ENCODE measurements at regions not wholly inside any gene's neighbourhood (a gene's known extent, or its start where the extent isn't known, plus 50 kb on each side); places are given as distances from the start of the nearest gene placed in this dataset.

GRCh38 chr20:17825960-17826843 is 126.4 kb downstream of the BANF2 start:
- no peak for FAIRE-seq
- H3K27me3 ChIP-seq (ENCODE audit: control insufficient read depth, insufficient read depth, low read length): no peaks in the 10 kb centered on the region

DNA sequence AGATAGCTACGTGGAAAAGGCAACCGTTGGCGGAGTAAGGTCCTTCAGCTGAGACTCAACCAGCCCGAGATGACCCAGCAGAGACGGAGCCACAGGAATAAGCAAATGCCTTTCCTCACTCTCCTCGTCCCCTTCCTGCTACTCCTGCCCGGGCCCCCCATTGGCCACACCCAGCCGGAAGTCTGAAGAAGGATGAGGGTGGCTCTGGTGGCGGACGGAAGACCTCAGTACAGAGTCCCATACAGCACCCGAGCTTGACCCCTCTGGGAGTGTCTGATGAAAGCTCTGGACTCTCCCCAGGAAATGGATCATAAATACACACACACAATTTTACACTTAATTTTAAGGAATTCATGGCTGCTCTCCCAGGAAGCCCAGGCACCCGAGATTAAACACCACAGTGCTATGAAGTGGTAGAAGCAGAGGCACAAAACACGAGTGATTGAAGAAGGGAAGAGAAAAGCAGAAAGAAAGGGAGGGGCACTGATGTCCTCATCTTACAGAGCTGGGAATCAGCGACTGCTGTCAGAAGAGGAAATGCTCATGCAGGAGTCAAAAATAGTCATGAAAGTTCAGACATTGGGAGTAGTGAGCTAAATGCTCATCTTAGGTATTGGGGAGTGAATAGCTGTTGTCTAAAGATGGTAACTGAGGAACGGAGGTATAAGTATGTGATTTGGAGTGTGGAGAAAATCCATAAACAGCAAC is 125.6 kb downstream of the BANF2 start:
- TF ChIP-seq, protein P1, sequence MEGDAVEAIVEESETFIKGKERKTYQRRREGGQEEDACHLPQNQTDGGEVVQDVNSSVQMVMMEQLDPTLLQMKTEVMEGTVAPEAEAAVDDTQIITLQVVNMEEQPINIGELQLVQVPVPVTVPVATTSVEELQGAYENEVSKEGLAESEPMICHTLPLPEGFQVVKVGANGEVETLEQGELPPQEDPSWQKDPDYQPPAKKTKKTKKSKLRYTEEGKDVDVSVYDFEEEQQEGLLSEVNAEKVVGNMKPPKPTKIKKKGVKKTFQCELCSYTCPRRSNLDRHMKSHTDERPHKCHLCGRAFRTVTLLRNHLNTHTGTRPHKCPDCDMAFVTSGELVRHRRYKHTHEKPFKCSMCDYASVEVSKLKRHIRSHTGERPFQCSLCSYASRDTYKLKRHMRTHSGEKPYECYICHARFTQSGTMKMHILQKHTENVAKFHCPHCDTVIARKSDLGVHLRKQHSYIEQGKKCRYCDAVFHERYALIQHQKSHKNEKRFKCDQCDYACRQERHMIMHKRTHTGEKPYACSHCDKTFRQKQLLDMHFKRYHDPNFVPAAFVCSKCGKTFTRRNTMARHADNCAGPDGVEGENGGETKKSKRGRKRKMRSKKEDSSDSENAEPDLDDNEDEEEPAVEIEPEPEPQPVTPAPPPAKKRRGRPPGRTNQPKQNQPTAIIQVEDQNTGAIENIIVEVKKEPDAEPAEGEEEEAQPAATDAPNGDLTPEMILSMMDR (IDR thresholded peaks at IDR 0.05; ENCODE audit: insufficient read depth, low read length, severe bottlenecking): no peak
- Histone ChIP-seq H3K36me3 (ENCODE audit: control insufficient read depth, insufficient read depth, low read length) (no peaks in the 10 kb centered on the region), H3K27me3 (ENCODE audit: control insufficient read depth, insufficient read depth, low read length) (no peaks in the 10 kb centered on the region), H3K4me3 (ENCODE audit: low read depth, low read length) (no peak overlapping the region)
- FAIRE-seq (peak; percentile 40), DNase-seq (ENCODE audit: low read depth) (no peak)

More at GRCh38 chr20:17825960-17826843, 126.4 kb downstream of the BANF2 start:
- TF ChIP-seq, protein P1 (IDR thresholded peaks at IDR 0.05; ENCODE audit: insufficient read depth, low read length, severe bottlenecking): no peak
- Histone ChIP-seq H3K36me3 (ENCODE audit: control insufficient read depth, insufficient read depth, low read length) (no peaks in the 10 kb centered on the region), H3K4me3 (ENCODE audit: low read depth, low read length) (no peak overlapping the region)
- no peak for DNase-seq (ENCODE audit: low read depth)

GRCh38 chr20:17824676-17825251 is 125.0 kb downstream of the BANF2 start:
- H3K4me3 ChIP-seq (ENCODE audit: low read depth, low read length): no peak overlapping the region
- FAIRE-seq: no peak
- DNase-seq (ENCODE audit: low read depth): no peak
- no peaks in the 10 kb centered on the region for H3K27me3 ChIP-seq (ENCODE audit: control insufficient read depth, insufficient read depth, low read length)
- H3K36me3 ChIP-seq (ENCODE audit: control insufficient read depth, insufficient read depth, low read length): no peaks in the 10 kb centered on the region
- TF ChIP-seq, protein P1 (IDR thresholded peaks at IDR 0.05; ENCODE audit: insufficient read depth, low read length, severe bottlenecking): no peak

DNA sequence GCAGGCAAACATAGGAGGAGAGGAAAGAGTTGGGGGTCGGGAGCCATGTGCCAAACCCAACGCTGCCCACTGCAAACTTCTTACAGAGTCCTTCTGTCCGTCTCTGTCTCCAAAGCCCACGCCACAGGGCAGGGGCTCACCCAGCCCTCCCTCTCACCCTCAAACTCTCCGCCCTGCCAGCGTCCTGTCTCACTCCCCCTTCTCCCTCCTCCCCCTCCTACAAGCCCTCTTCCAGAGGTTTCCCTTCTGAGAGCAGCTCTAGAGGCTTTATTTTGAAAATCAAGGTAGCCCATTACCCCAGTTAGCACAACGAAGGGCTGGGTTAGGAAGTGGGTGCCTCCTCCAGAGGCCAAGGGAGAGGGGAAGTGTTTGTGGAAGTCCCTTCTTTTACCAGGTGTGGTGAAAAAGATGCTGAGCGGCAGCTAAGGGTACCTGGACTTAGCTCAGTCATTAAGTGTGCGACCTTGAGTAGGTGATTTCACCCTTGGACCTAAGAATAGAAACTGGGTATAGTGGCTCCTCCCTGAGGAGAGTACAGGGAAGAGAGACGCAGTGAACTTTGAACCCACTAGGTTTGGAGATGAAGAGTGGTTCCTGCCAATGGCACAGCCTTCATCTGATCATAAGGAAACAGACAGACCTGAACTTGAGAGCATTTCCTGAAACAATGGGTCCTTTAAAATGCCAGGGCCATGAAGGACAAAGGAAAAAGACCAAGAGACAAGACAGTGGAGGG is 123.8 kb downstream of the BANF2 start:
- FAIRE-seq (no peak), DNase-seq (ENCODE audit: low read depth) (no peak)
- no peaks in the 10 kb centered on the region for H3K27me3 ChIP-seq (ENCODE audit: control insufficient read depth, insufficient read depth, low read length)
- no peak overlapping the region for H3K4me3 ChIP-seq (ENCODE audit: low read depth, low read length)
- no peaks in the 10 kb centered on the region for H3K36me3 ChIP-seq (ENCODE audit: control insufficient read depth, insufficient read depth, low read length)
- TF ChIP-seq, protein P1 (IDR thresholded peaks at IDR 0.05; ENCODE audit: insufficient read depth, low read length, severe bottlenecking): no peak

GRCh38 chr20:17822540-17823408 is 123.0 kb downstream of the BANF2 start:
- DNase-seq (ENCODE audit: low read depth) (no peak), FAIRE-seq (no peak)
- Histone ChIP-seq H3K4me3 (ENCODE audit: low read depth, low read length) (no peak overlapping the region), H3K27me3 (ENCODE audit: control insufficient read depth, insufficient read depth, low read length) (no peaks in the 10 kb centered on the region), H3K36me3 (ENCODE audit: control insufficient read depth, insufficient read depth, low read length) (no peaks in the 10 kb centered on the region)
- TF ChIP-seq, protein P1 (IDR thresholded peaks at IDR 0.05; ENCODE audit: insufficient read depth, low read length, severe bottlenecking): no peak

Data from bronchial epithelial cell (primary cell).